Right atrium auricular region (tissue), 2 donors: ENCODE measurements at regions not wholly inside any gene's neighbourhood (a gene's known extent, or its start where the extent isn't known, plus 50 kb on each side); places are given as distances from the start of the nearest gene placed in this dataset.

ENCODE experiments used
- DNase-seq: peaks from one replicate; pipeline ENCODE4 v3.0.0-alpha.2; 2019; ENCODE audit warnings: low spot score
- H3K27ac ChIP-seq, 2 donors: fragments of 200-600 bp; sonication (generic); 1 replicate in 1 of 2; 2 replicates in 1 of 2; pipeline ENCODE4 v1.5.1; 2016 to 2019
- H3K27me3 ChIP-seq, 2 donors: fragments of 200-600 bp; sonication (generic); one replicate each; pipeline versions ENCODE4 v1.5.1 to v1.6.0; 2017 to 2019
- H3K36me3 ChIP-seq: fragments of 200-600 bp; sonication (generic); one replicate; pipeline ENCODE4 v1.5.1; 2016
- H3K4me1 ChIP-seq, 2 donors: fragments of 200-600 bp; sonication (generic); one replicate each; pipeline versions ENCODE4 v1.5.1 to v1.6.0; 2017 to 2019
- H3K4me3 ChIP-seq, 2 donors: fragments of 200-600 bp; sonication (generic); 1 replicate in 1 of 2; 2 replicates in 1 of 2; pipeline ENCODE4 v1.5.1; 2017 to 2019; ENCODE audit warnings: mild to moderate bottlenecking in 1 of 2, moderate library complexity in 1 of 2
- H3K9me3 ChIP-seq, 2 donors: fragments of 200-600 bp; sonication (generic); one replicate each; pipeline ENCODE4 v1.5.1; 2019
- CTCF ChIP-seq, 2 donors: fragments of 200-600 bp; sonication (generic); IDR thresholded peaks; one replicate each; pipeline ENCODE4 v1.5.1; 2019; ENCODE audit warnings: antibody characterized with exemption in 2 of 2

DNA sequence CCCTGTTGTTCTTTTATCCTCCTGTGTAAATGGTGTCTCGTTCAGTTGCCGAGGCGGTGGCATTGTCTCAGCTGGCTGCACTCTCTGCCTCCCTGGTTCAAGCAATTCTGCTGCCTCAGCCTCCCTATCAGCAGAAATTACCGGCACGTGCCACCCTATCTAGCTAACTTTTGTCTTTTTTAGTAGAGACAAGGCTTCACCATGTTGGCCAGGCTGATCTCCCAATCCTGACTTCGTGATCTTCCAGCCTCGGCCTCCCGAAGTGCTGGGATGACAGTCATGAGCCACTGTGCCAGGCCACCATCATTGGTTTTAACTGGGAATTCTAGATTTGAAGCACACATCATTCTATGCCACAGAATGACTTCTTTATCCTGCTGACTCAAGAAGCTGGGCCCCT, 175.3 kb upstream of the ALG10B start:
- Histone ChIP-seq H3K4me3 (no peak overlapping the region), H3K27me3 (no peaks in the 10 kb centered on the region), H3K36me3 (no peaks in the 10 kb centered on the region), H3K4me1 (peaks cover 0 to 9% of the 10 kb centered on the region in 2 donors), H3K27ac (no peak overlapping the region), H3K9me3 (no peaks in the 10 kb centered on the region)
- TF ChIP-seq CTCF (IDR thresholded peaks at IDR 0.05), result no peak
- peak; percentile 55 for DNase-seq

- Histone ChIP-seq H3K4me3 (no peak overlapping the region), H3K27ac (no peak overlapping the region), H3K9me3 (peaks cover 0 to 4% of the 10 kb centered on the region in 2 donors), H3K4me1 (peaks cover 0 to 9% of the 10 kb centered on the region in 2 donors), H3K36me3 (no peaks in the 10 kb centered on the region), H3K27me3 (no peaks in the 10 kb centered on the region)
- peak; percentile 40 for DNase-seq
- TF ChIP-seq CTCF (IDR thresholded peaks at IDR 0.05), result no peak
Observed at GRCh38 chr12:38141861-38142260, 174.7 kb upstream of the ALG10B start.

- DNase-seq, result peak; percentile 26
- H3K27me3 ChIP-seq, result no peaks in the 10 kb centered on the region
- no peaks in the 10 kb centered on the region for H3K36me3 ChIP-seq
- no peak for TF ChIP-seq CTCF (IDR thresholded peaks at IDR 0.05)
- H3K4me3 ChIP-seq, result no peak overlapping the region
- H3K9me3 ChIP-seq, result peaks cover 0 to 6% of the 10 kb centered on the region in 2 donors
- no peak overlapping the region for H3K27ac ChIP-seq
- peaks cover 0 to 9% of the 10 kb centered on the region in 2 donors for H3K4me1 ChIP-seq
Observed at GRCh38 chr12:38142974-38143373, 173.6 kb upstream of the ALG10B start.

GRCh38 chr12:38144049-38144448, 172.5 kb upstream of the ALG10B start:
- TF ChIP-seq CTCF (IDR thresholded peaks at IDR 0.05), result no peak
- Histone ChIP-seq H3K4me1 (no peaks in the 10 kb centered on the region), H3K36me3 (no peaks in the 10 kb centered on the region), H3K27me3 (no peaks in the 10 kb centered on the region), H3K27ac (no peak overlapping the region), H3K4me3 (no peak overlapping the region), H3K9me3 (peaks cover 0 to 6% of the 10 kb centered on the region in 2 donors)
- DNase-seq, result no peak

- peak; percentile 55 for DNase-seq
- Histone ChIP-seq H3K4me1 (no peaks in the 10 kb centered on the region), H3K36me3 (no peaks in the 10 kb centered on the region), H3K27ac (no peak overlapping the region), H3K27me3 (no peaks in the 10 kb centered on the region), H3K4me3 (no peak overlapping the region), H3K9me3 (peaks cover 0 to 6% of the 10 kb centered on the region in 2 donors)
- no peak for TF ChIP-seq CTCF (IDR thresholded peaks at IDR 0.05)
Observed at GRCh38 chr12:38144601-38145436, 171.8 kb upstream of the ALG10B start.
